ENCODE measurements at regions not wholly inside any gene's neighbourhood (a gene's known extent, or its start where the extent isn't known, plus 50 kb on each side); places are given as distances from the start of the nearest gene placed in this dataset.

GRCh38 chr14:104521816-104522745 is 57.5 kb upstream of the C14orf180 start:
- DNase-seq (ENCODE audit: low read depth in 2 of 2, low spot score in 1 of 2): no peak

- DNase-seq (ENCODE audit: low read depth in 2 of 2, low spot score in 1 of 2): no peak
These were observed 56.5 kb upstream of the C14orf180 start for GRCh38 chr14:104522926-104523545.

- DNase-seq (ENCODE audit: low read depth in 2 of 2, low spot score in 1 of 2): no peak
These were observed 56.0 kb upstream of the C14orf180 start for GRCh38 chr14:104523546-104523935.

- DNase-seq (ENCODE audit: low read depth in 2 of 2, low spot score in 1 of 2): no peak
These were observed 54.8 kb upstream of the C14orf180 start for GRCh38 chr14:104524726-104525125.

- no peak for DNase-seq (ENCODE audit: low read depth in 2 of 2, low spot score in 1 of 2)
These were observed 52.6 kb upstream of the C14orf180 start for GRCh38 chr14:104526723-104527645.

GRCh38 chr14:104527857-104528459 is 51.6 kb upstream of the C14orf180 start:
- no peak for DNase-seq (ENCODE audit: low read depth in 2 of 2, low spot score in 1 of 2)

GRCh38 chr14:104528496-104528895 is 51.1 kb upstream of the C14orf180 start:
- no peak for DNase-seq (ENCODE audit: low read depth in 2 of 2, low spot score in 1 of 2)
